ACC112 (cell line): ENCODE measurements at regions not wholly inside any gene's neighbourhood (a gene's known extent, or its start where the extent isn't known, plus 50 kb on each side); places are given as distances from the start of the nearest gene placed in this dataset.

Experiments used
- H2AFZ ChIP-seq: fragments of 200-600 bp; sonication (generic); one replicate; pipeline ENCODE4 v1.6.0; 2017; ENCODE audit warnings: antibody characterized with exemption, low read length; ENCODE audit not compliant: unreplicated experiment
- H3K27ac ChIP-seq: fragments of 200-600 bp; sonication (generic); 2 replicates; pipeline ENCODE4 v1.5.1; 2014; ENCODE audit warnings: low read depth, mild to moderate bottlenecking, antibody characterized with exemption, low read length, moderate library complexity
- H3K27me3 ChIP-seq: fragments of 200-600 bp; sonication (generic); 2 replicates; pipeline ENCODE4 v1.6.1; 2014; ENCODE audit warnings: mild to moderate bottlenecking, antibody characterized with exemption, low read length, moderate library complexity, mixed read lengths; ENCODE audit not compliant: insufficient read depth
- H3K36me3 ChIP-seq: fragments of 200-600 bp; sonication (generic); 2 replicates; pipeline ENCODE4 v1.6.1; 2016; ENCODE audit warnings: mild to moderate bottlenecking, antibody characterized with exemption, low read length, moderate library complexity, mixed read lengths; ENCODE audit not compliant: insufficient read depth
- H3K4me1 ChIP-seq: fragments of 200-600 bp; sonication (generic); one replicate; pipeline ENCODE4 v1.6.1; 2016; ENCODE audit warnings: low read length, mixed read lengths; ENCODE audit not compliant: insufficient read depth, unreplicated experiment, control insufficient read depth
- H3K4me3 ChIP-seq: fragments of 200-600 bp; sonication (generic); 2 replicates; pipeline ENCODE4 v1.5.1; 2014; ENCODE audit warnings: mild to moderate bottlenecking, low read depth, low read length
- H3K79me2 ChIP-seq: fragments of 200-600 bp; sonication (generic); one replicate; pipeline ENCODE4 v1.6.0; 2016; ENCODE audit warnings: low read length; ENCODE audit not compliant: control insufficient read depth, unreplicated experiment, insufficient read depth

DNA sequence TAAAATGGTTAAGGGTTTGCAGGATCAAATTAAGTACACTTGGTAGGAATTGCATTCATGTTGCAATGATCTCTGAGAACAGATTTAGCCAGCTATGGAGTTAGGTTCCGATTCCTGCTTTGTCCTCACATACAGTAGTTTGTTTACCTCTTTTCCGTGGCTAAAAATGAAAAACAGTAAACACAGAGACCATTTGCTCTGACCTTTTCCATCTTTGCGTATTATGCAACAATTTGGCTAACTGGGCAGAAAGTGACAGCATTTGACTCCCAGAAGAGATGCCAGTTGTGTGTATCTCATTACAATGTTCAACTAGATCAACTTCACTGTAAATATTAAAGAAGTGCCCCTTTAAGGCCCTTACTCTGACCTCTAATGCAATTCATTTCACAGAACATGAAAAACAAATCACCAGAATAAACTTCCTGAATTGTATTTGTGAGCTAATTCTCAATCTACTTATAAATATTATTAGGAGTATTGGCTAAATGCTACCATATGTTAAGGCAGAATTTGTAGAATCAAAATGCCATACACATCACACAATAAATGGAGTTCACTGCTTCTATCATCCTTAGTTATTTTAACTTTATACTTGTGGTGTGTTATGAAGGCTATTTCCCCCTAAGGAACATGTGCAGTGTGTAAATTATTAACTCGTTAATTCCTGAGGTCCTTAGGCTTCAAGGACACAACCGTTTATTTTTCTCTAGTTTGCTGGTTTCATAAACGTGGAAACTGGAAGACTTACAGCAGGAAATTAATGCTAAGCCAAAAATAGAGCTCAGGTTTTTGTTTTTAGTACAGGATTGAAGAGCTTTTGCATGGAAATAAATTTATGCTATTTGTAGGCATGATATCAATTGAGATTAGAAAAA, 380.7 kb upstream of the CITED2 start:
- no peaks in the 10 kb centered on the region for H3K36me3 ChIP-seq
- H3K27me3 ChIP-seq: no peaks in the 10 kb centered on the region
- no peaks in the 10 kb centered on the region for H3K79me2 ChIP-seq
- H3K27ac ChIP-seq: no peak overlapping the region
- peaks cover 41% of the 10 kb centered on the region for H3K4me1 ChIP-seq
- H3K4me3 ChIP-seq: no peak overlapping the region
- H2AFZ ChIP-seq: peak overlapping the region; percentile 49

- H3K4me3 ChIP-seq: no peak overlapping the region
- H3K79me2 ChIP-seq: no peaks in the 10 kb centered on the region
- no peak overlapping the region for H2AFZ ChIP-seq
- H3K27ac ChIP-seq: 0 out of 2 replicates have a peak overlapping the region, but pooled peaks have one; percentile 13
- peaks cover 42% of the 10 kb centered on the region for H3K4me1 ChIP-seq
- H3K36me3 ChIP-seq: no peaks in the 10 kb centered on the region
- H3K27me3 ChIP-seq: no peaks in the 10 kb centered on the region
Measured at GRCh38 chr6:139753198-139753861, 378.9 kb upstream of the CITED2 start.

DNA sequence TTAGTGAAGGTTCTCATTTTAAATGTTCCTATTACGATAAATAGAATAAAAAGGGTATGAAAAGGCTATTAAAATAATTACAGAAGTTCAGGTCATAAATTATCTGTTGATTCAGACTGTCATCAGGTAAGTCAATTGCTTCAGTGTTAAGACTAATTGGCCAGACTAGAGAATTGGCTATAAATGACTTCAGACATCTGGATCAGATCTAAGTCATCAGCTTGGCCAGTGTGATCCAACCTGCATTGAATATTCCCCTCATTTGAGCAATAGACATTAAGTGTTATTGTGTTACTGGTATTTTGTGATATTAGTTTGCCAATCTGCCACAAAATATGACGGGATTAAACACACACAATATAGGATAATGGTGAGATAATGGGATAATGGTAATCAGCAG, 377.6 kb upstream of the CITED2 start:
- Histone ChIP-seq H3K27ac (no peak overlapping the region), H3K79me2 (no peaks in the 10 kb centered on the region), H3K4me1 (peaks cover 34% of the 10 kb centered on the region), H2AFZ (no peak overlapping the region), H3K4me3 (no peak overlapping the region), H3K27me3 (no peaks in the 10 kb centered on the region), H3K36me3 (no peaks in the 10 kb centered on the region)

GRCh38 chr6:139751179-139751578, 376.7 kb upstream of the CITED2 start:
- Histone ChIP-seq H3K27me3 (no peaks in the 10 kb centered on the region), H3K36me3 (no peaks in the 10 kb centered on the region), H3K27ac (no peak overlapping the region), H3K4me3 (no peak overlapping the region), H2AFZ (no peak overlapping the region), H3K79me2 (no peaks in the 10 kb centered on the region), H3K4me1 (peaks cover 30% of the 10 kb centered on the region)

- Histone ChIP-seq H3K27me3 (no peaks in the 10 kb centered on the region), H3K79me2 (no peaks in the 10 kb centered on the region), H3K27ac (no peak overlapping the region), H3K36me3 (no peaks in the 10 kb centered on the region), H2AFZ (no peak overlapping the region), H3K4me1 (peaks cover 36% of the 10 kb centered on the region), H3K4me3 (no peak overlapping the region)
Measured at GRCh38 chr6:139748353-139749146, 374.1 kb upstream of the CITED2 start.

DNA sequence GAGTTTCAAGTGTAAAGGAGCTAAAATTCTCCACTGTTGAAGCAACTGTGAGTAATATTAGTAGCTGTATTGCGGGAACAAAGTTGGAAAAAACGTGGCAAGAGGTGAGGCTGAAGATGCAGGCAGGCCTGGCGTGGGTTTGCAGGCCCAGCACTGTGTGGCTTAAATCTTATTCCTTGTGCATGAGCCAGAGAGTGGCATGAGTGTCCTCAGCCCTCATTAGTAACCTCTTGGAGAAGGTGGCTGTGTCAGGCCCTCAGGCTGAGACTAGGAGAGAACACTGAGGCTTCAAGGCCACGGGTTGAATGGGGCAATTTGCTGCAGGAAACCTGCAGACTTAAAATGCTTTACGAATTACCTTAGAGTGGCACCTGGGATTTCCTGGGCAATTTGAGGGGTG, 372.7 kb upstream of the CITED2 start:
- Histone ChIP-seq H2AFZ (no peak overlapping the region), H3K4me1 (peaks cover 46% of the 10 kb centered on the region), H3K4me3 (no peak overlapping the region), H3K36me3 (no peaks in the 10 kb centered on the region), H3K79me2 (no peaks in the 10 kb centered on the region), H3K27me3 (no peaks in the 10 kb centered on the region), H3K27ac (no peak overlapping the region)

- H3K27me3 ChIP-seq: no peaks in the 10 kb centered on the region
- H3K27ac ChIP-seq: peak overlapping the region; percentile 54
- no peaks in the 10 kb centered on the region for H3K79me2 ChIP-seq
- H3K36me3 ChIP-seq: no peaks in the 10 kb centered on the region
- no peak overlapping the region for H3K4me3 ChIP-seq
- H2AFZ ChIP-seq: peak overlapping the region; percentile 8
- peaks cover 47% of the 10 kb centered on the region for H3K4me1 ChIP-seq
Measured at GRCh38 chr6:139744891-139745290, 370.4 kb upstream of the CITED2 start.

- peak overlapping the region; percentile 54 for H3K27ac ChIP-seq
- H3K4me1 ChIP-seq: peaks cover 53% of the 10 kb centered on the region
- H3K27me3 ChIP-seq: no peaks in the 10 kb centered on the region
- no peaks in the 10 kb centered on the region for H3K79me2 ChIP-seq
- H3K4me3 ChIP-seq: peak overlapping the region; percentile 18; the same call in 1 of the 2 replicates
- H3K36me3 ChIP-seq: no peaks in the 10 kb centered on the region
- H2AFZ ChIP-seq: peak overlapping the region; percentile 24
Measured at GRCh38 chr6:139743664-139744437, 369.4 kb upstream of the CITED2 start.

GRCh38 chr6:139742671-139743070, 368.2 kb upstream of the CITED2 start:
- Histone ChIP-seq H3K79me2 (no peaks in the 10 kb centered on the region), H3K27ac (peak overlapping the region; percentile 54), H2AFZ (no peak overlapping the region), H3K27me3 (no peaks in the 10 kb centered on the region), H3K4me1 (peaks cover 46% of the 10 kb centered on the region), H3K36me3 (no peaks in the 10 kb centered on the region), H3K4me3 (no peak overlapping the region)
